ENCODE measurements at regions not wholly inside any gene's neighbourhood (a gene's known extent, or its start where the extent isn't known, plus 50 kb on each side); places are given as distances from the start of the nearest gene placed in this dataset.

- no peak for TF ChIP-seq CTCF (IDR thresholded peaks at IDR 0.05; ENCODE audit: low read length)
- no peak for TF ChIP-seq EZH2 (IDR thresholded peaks at IDR 0.05; ENCODE audit: borderline replicate concordance, low read length)
Observed at GRCh38 chr1:22279735-22280134, 136.8 kb upstream of the WNT4 start.

All from OCI-LY1 (cell line).